Glutamatergic neuron (in vitro differentiated cells): ENCODE measurements at regions not wholly inside any gene's neighbourhood (a gene's known extent, or its start where the extent isn't known, plus 50 kb on each side); places are given as distances from the start of the nearest gene placed in this dataset.

Experiments
- DNase-seq: peaks from one replicate; pipeline ENCODE4 v3.0.0; 2022
- H3K27ac Mint-ChIP-seq: one replicate; pipeline ENCODE4 v1.8.0; 2020; ENCODE audit warnings: mild to moderate bottlenecking, mixed read lengths, inconsistent platforms; ENCODE audit not compliant: unreplicated experiment
- H3K27me3 Mint-ChIP-seq: one replicate; pipeline ENCODE4 v1.8.0; 2020; ENCODE audit warnings: mild to moderate bottlenecking, moderate library complexity, mixed read lengths, inconsistent platforms; ENCODE audit not compliant: unreplicated experiment
- H3K36me3 Mint-ChIP-seq: one replicate; pipeline ENCODE4 v1.8.0; 2020; ENCODE audit warnings: mild to moderate bottlenecking, mixed read lengths, inconsistent platforms; ENCODE audit not compliant: unreplicated experiment
- H3K4me1 Mint-ChIP-seq: one replicate; pipeline ENCODE4 v1.8.0; 2020; ENCODE audit warnings: mild to moderate bottlenecking, low read depth, mixed read lengths, inconsistent platforms; ENCODE audit not compliant: unreplicated experiment
- H3K4me3 Mint-ChIP-seq: one replicate; pipeline ENCODE4 v1.8.0; 2020; ENCODE audit warnings: mild to moderate bottlenecking, mixed read lengths, inconsistent platforms; ENCODE audit not compliant: unreplicated experiment
- H3K9me3 Mint-ChIP-seq: one replicate; pipeline ENCODE4 v1.8.0; 2020; ENCODE audit warnings: mild to moderate bottlenecking, moderate library complexity, mixed read lengths, inconsistent platforms; ENCODE audit not compliant: unreplicated experiment
- TF ChIP-seq, protein P1 (sequence below): fragments of 200-600 bp; sonication (generic); IDR thresholded peaks from one replicate; pipeline ENCODE4 v1.5.0; 2021; ENCODE audit not compliant: partially characterized antibody, unreplicated experiment

DNA sequence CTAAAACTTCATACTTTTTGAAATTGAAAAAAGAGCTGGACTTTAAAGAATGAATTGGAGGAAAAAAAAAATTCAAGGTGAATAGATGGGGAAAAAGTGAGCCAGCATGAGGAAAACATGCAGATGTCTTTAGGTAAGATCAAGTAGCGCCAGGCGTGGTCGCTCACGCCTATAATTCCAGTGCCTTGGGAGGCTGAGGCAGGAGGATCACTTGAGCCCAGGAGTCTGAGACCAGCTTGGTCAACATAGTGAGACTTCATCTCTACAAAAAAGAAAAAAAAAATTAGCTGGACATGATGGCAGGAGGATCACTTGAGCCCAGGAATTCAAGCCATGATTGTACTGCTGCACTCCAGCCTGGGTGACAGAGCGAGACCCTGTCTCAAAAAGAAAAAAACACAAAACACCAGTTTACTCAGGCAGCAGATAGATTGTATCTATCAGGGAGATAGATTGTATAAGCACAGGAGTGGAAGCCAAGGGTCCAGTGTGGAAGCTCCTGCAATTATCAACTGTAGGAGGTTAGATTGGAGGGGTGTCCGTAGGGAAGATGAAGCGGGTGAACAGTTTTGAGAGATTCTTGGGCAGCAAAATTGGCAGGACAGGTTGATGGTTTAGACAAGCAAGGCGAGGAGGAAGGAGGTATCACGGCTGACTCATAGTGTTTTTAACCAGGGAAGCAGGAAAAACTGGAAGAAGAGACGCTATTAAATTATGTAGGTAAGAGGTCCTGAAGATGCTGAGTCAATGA, 97.6 kb upstream of the ZNF217 start:
- no peak overlapping the region for H3K27ac Mint-ChIP-seq

DNA sequence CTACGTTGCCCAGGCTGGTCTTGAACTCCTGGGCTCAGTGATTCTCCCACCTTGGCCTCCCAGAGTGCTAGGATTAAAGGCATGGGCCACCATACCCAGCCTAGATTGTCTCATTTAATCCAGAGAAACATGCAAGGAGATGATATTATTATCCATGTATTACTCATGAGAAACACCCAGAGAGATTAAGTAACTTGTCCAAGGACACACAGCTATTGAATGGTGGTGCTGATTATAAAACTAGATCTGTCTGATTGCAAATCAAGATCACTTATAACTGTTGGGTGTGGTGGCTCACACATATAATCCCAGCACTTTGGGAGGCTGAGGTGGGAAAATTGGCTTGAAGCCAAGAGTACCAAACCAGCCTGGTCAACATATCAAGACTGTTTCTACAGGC, 94.4 kb upstream of the ZNF217 start:
- TF ChIP-seq, protein P1, sequence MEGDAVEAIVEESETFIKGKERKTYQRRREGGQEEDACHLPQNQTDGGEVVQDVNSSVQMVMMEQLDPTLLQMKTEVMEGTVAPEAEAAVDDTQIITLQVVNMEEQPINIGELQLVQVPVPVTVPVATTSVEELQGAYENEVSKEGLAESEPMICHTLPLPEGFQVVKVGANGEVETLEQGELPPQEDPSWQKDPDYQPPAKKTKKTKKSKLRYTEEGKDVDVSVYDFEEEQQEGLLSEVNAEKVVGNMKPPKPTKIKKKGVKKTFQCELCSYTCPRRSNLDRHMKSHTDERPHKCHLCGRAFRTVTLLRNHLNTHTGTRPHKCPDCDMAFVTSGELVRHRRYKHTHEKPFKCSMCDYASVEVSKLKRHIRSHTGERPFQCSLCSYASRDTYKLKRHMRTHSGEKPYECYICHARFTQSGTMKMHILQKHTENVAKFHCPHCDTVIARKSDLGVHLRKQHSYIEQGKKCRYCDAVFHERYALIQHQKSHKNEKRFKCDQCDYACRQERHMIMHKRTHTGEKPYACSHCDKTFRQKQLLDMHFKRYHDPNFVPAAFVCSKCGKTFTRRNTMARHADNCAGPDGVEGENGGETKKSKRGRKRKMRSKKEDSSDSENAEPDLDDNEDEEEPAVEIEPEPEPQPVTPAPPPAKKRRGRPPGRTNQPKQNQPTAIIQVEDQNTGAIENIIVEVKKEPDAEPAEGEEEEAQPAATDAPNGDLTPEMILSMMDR: no peak
- Mint-ChIP-seq H3K27me3 (no peaks in the 10 kb centered on the region), H3K36me3 (no peaks in the 10 kb centered on the region), H3K4me1 (no peaks in the 10 kb centered on the region), H3K9me3 (no peaks in the 10 kb centered on the region), H3K4me3 (no peak overlapping the region), H3K27ac (no peak overlapping the region)
- no peak for DNase-seq

More for the DNA sequence above, 97.6 kb upstream of the ZNF217 start:
- H3K36me3 Mint-ChIP-seq: no peaks in the 10 kb centered on the region
- H3K4me1 Mint-ChIP-seq: no peaks in the 10 kb centered on the region
- TF ChIP-seq, protein P1: no peak
- no peaks in the 10 kb centered on the region for H3K9me3 Mint-ChIP-seq
- DNase-seq: no peak
- H3K27me3 Mint-ChIP-seq: no peaks in the 10 kb centered on the region
- H3K4me3 Mint-ChIP-seq: no peak overlapping the region

DNA sequence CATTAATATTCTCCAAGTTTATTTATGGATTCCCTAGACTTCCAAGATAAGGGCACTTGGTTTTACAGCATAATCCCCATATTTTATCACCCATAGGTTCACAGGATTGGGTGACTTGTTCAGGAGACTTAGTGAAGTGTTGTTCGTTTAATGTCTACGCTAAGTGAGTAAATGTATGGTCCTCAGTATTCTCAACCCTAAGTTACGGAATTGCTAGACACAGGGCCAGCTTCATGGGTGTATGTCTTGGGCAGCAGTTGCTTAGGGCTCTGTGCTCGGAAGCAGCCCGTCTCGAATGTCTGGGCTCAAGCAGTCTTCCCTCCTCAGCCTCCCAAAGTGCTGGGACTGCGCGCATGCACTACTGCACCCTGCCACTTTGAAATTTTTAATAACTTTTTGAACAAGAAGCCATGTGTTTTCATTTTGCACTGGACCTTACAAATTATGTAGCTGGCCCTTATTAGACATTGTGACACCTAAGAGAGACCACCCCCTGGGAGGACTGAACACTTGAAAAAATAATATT, 91.5 kb upstream of the ZNF217 start:
- Mint-ChIP-seq H3K9me3 (no peaks in the 10 kb centered on the region), H3K27me3 (no peaks in the 10 kb centered on the region), H3K4me1 (no peaks in the 10 kb centered on the region), H3K4me3 (no peak overlapping the region), H3K27ac (no peak overlapping the region), H3K36me3 (no peaks in the 10 kb centered on the region)
- DNase-seq: no peak
- TF ChIP-seq, protein P1: no peak

DNA sequence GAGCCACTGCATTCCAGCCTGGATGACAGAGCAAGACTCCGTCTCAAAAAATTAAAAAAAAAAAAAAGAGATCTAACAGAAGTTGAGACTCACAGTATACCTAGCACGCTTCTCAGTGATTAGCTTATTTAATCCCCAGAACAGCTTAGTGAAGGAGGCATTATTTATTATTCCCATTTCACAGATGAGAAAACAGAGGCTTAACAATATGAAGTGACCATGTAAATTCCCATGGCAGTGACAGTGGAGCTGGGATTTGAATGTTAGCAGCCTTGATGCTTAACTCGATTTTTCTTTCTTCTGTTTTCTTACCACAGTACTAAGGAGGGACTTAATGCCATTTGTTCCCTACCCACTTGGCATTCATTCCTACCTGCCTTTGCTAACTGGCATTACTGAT, 89.9 kb upstream of the ZNF217 start:
- Mint-ChIP-seq H3K27me3 (no peaks in the 10 kb centered on the region), H3K36me3 (no peaks in the 10 kb centered on the region), H3K27ac (no peak overlapping the region), H3K4me3 (no peak overlapping the region), H3K4me1 (peaks cover 2% of the 10 kb centered on the region), H3K9me3 (no peaks in the 10 kb centered on the region)
- TF ChIP-seq, protein P1: no peak
- no peak for DNase-seq
